MM.1S (cell line): ENCODE measurements at regions not wholly inside any gene's neighbourhood (a gene's known extent, or its start where the extent isn't known, plus 50 kb on each side); places are given as distances from the start of the nearest gene placed in this dataset.
"Not testable (repeated sequence)": the region's sequence is repeated elsewhere in the genome, so short reads cannot be mapped to it uniquely, and the experiment has no call there.

ENCODE experiments used
- EZH2 ChIP-seq: fragments of 300-600 bp; sonication (generic); optimal IDR thresholded peaks from 2 replicates; pipeline ENCODE3; 2017; ENCODE audit warnings: low read depth, mild to moderate bottlenecking, antibody characterized with exemption, low read length, mixed read lengths
- EZH2phosphoT487 ChIP-seq: fragments of 300-600 bp; sonication (generic); IDR thresholded peaks from 2 replicates; pipeline ENCODE4 v1.6.1; 2018; ENCODE audit warnings: antibody characterized with exemption, low read length
- TF ChIP-seq, protein P1 (sequence below): fragments of 300-600 bp; sonication (generic); IDR thresholded peaks from 2 replicates; pipeline ENCODE4 v1.5.1; 2016; ENCODE audit warnings: antibody characterized with exemption, low read length, mixed read lengths

DNA sequence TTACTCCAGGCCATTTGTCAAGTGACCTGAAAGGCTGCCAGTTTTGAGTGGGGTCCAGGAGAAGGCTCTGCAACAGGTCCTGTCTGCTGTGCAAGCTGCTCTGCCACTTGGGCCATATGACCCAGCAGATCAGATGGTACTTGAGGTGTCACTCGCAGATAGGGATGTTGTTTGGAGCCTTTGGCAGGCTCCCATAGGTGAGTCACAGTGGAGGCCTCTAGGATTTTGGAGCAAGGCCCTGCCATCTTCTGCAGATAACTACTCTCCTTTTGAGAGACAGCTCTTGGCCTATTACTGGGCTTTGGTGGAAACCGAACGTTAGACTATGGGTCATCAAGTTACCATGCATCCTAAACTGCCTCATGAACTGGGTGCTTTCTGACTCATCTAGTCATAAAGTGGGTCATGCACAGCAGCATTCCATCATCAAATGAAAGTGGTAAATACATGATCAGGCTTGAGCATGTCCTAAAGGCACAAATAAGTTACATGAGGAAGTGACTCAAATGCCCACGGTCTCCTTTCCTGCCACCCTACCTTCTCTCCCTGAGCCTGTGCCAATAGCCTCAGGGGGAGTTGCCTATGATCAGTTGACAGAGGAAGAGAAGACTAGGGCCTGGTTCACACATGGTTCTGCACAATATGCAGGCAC, 87.0 kb upstream of the RANBP6 start:
- TF ChIP-seq, protein P1, sequence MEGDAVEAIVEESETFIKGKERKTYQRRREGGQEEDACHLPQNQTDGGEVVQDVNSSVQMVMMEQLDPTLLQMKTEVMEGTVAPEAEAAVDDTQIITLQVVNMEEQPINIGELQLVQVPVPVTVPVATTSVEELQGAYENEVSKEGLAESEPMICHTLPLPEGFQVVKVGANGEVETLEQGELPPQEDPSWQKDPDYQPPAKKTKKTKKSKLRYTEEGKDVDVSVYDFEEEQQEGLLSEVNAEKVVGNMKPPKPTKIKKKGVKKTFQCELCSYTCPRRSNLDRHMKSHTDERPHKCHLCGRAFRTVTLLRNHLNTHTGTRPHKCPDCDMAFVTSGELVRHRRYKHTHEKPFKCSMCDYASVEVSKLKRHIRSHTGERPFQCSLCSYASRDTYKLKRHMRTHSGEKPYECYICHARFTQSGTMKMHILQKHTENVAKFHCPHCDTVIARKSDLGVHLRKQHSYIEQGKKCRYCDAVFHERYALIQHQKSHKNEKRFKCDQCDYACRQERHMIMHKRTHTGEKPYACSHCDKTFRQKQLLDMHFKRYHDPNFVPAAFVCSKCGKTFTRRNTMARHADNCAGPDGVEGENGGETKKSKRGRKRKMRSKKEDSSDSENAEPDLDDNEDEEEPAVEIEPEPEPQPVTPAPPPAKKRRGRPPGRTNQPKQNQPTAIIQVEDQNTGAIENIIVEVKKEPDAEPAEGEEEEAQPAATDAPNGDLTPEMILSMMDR, result not testable (repeated sequence)
- TF ChIP-seq EZH2, EZH2phosphoT487: not testable (repeated sequence)
